WTC11 (cell line): ENCODE measurements at regions not wholly inside any gene's neighbourhood (a gene's known extent, or its start where the extent isn't known, plus 50 kb on each side); places are given as distances from the start of the nearest gene placed in this dataset.

Experiments used
- ATAC-seq: fragments of 200-7000 bp; cut with Tn5 transposase; 2 replicates; pipeline ENCODE4 v1.10.0; 2021; ENCODE audit warnings: mild to moderate bottlenecking, moderate library complexity
- CTCF ChIA-PET: fragments of 300-600 bp; sonication (Branson Sonifier 250); formaldehyde crosslinking; loops from one replicate; lab custom pipeline; 2021; ENCODE audit warnings: antibody characterized with exemption; lab: Charles Lee
- POLR2A ChIA-PET: fragments of 350-600 bp; sonication (Branson Sonifier 250); formaldehyde crosslinking; loops from one replicate; lab custom pipeline; 2021; ENCODE audit warnings: antibody characterized with exemption; lab: Charles Lee
- DNase-seq: peaks from one replicate; pipeline ENCODE4 v3.0.0; 2021; ENCODE audit warnings: low spot score
- H3K27ac Mint-ChIP-seq: 2 replicates; pipeline ENCODE4 v1.8.0; 2021; ENCODE audit warnings: mixed read lengths
- H3K27me3 Mint-ChIP-seq: 2 replicates; pipeline ENCODE4 v1.8.0; 2021; ENCODE audit warnings: low read depth, mild to moderate bottlenecking, moderate library complexity, mixed read lengths
- H3K36me3 Mint-ChIP-seq: 2 replicates; pipeline ENCODE4 v1.8.0; 2021; ENCODE audit warnings: mixed read lengths
- H3K4me1 Mint-ChIP-seq: 2 replicates; pipeline ENCODE4 v1.8.0; 2022; ENCODE audit warnings: mixed read lengths
- H3K4me3 Mint-ChIP-seq: 2 replicates; pipeline ENCODE4 v1.8.0; 2021; ENCODE audit warnings: mild to moderate bottlenecking, moderate library complexity, mixed read lengths
- H3K9me3 Mint-ChIP-seq: 2 replicates; pipeline ENCODE4 v1.8.0; 2021; ENCODE audit warnings: mixed read lengths
- CBFB ChIP-seq: sonication (generic); formaldehyde crosslinking; IDR thresholded peaks from 2 replicates; pipeline ENCODE4 v1.8.1; 2022; ENCODE audit warnings: mild to moderate bottlenecking, low read depth, missing genetic modification reagents
- CREB1 ChIP-seq: sonication (generic); formaldehyde crosslinking; IDR thresholded peaks from 2 replicates; pipeline ENCODE4 v1.8.0; 2023; ENCODE audit warnings: mild to moderate bottlenecking, missing genetic modification reagents
- FOXK1 ChIP-seq: sonication (generic); formaldehyde crosslinking; IDR thresholded peaks from 2 replicates; pipeline ENCODE4 v1.8.0; 2022; ENCODE audit warnings: mild to moderate bottlenecking, moderate library complexity, missing genetic modification reagents
- IRF2 ChIP-seq: sonication (generic); formaldehyde crosslinking; IDR thresholded peaks from 2 replicates; pipeline ENCODE4 v1.8.0; 2022; ENCODE audit warnings: low read depth, missing genetic modification reagents, borderline replicate concordance
- JAZF1 ChIP-seq: fragments of 250-450 bp; sonication (Bioruptor Pico); IDR thresholded peaks from 2 replicates; pipeline ENCODE4 v1.9.0; 2021; ENCODE audit warnings: moderate library complexity, mild to moderate bottlenecking, inconsistent platforms
- KAT7 ChIP-seq: sonication (generic); formaldehyde crosslinking; IDR thresholded peaks from 2 replicates; pipeline ENCODE4 v1.8.1; 2023; ENCODE audit warnings: missing genetic modification reagents, mild to moderate bottlenecking, borderline replicate concordance
- NR3C1 ChIP-seq: sonication (generic); formaldehyde crosslinking; conservative IDR thresholded peaks from 2 replicates; pipeline ENCODE4 v1.8.1; 2023; ENCODE audit warnings: low read depth, mild to moderate bottlenecking, missing genetic modification reagents
- SMAD4 ChIP-seq: sonication (generic); formaldehyde crosslinking; IDR thresholded peaks from 2 replicates; pipeline ENCODE4 v1.8.0; 2022; ENCODE audit warnings: mild to moderate bottlenecking, missing genetic modification reagents
- ZNF219 ChIP-seq: sonication (generic); formaldehyde crosslinking; IDR thresholded peaks from 2 replicates; pipeline ENCODE4 v1.8.0; 2023; ENCODE audit warnings: missing genetic modification reagents, mild to moderate bottlenecking, borderline replicate concordance
- ZNF232 ChIP-seq: sonication (generic); formaldehyde crosslinking; IDR thresholded peaks from 2 replicates; pipeline ENCODE4 v1.8.0; 2022; ENCODE audit warnings: mild to moderate bottlenecking, missing genetic modification reagents
- ZNF263 ChIP-seq: sonication (generic); formaldehyde crosslinking; IDR thresholded peaks from 2 replicates; pipeline ENCODE4 v1.8.1; 2022; ENCODE audit warnings: low read depth, mild to moderate bottlenecking, moderate library complexity, missing genetic modification reagents
- ZNF317 ChIP-seq: sonication (generic); formaldehyde crosslinking; IDR thresholded peaks from 2 replicates; pipeline ENCODE4 v1.8.1; 2023; ENCODE audit warnings: low read depth, mild to moderate bottlenecking, moderate library complexity, missing genetic modification reagents, borderline replicate concordance
- TF ChIP-seq, protein P1 (sequence below): fragments of 250-450 bp; sonication (Bioruptor Pico); IDR thresholded peaks from 2 replicates; pipeline ENCODE4 v1.9.0; 2021; ENCODE audit warnings: mild to moderate bottlenecking, borderline replicate concordance
- TF ChIP-seq, protein P2 (sequence below): sonication (generic); formaldehyde crosslinking; IDR thresholded peaks from 2 replicates; pipeline ENCODE4 v1.8.1; 2022; ENCODE audit warnings: low read depth, mild to moderate bottlenecking, moderate library complexity, missing genetic modification reagents, borderline replicate concordance
- TF ChIP-seq, protein P3 (sequence below): sonication (generic); formaldehyde crosslinking; IDR thresholded peaks from 2 replicates; pipeline ENCODE4 v1.8.1; 2022; ENCODE audit warnings: mild to moderate bottlenecking, moderate library complexity, missing genetic modification reagents
- TF ChIP-seq, protein P4 (sequence below): sonication (generic); formaldehyde crosslinking; IDR thresholded peaks from 2 replicates; pipeline ENCODE4 v1.8.0; 2022; ENCODE audit warnings: mild to moderate bottlenecking, missing genetic modification reagents
- TF ChIP-seq, protein P5 (sequence below): fragments of 250-450 bp; sonication (Bioruptor Pico); IDR thresholded peaks from 2 replicates; pipeline ENCODE4 v1.9.0; 2021; ENCODE audit warnings: mild to moderate bottlenecking
- TF ChIP-seq, protein P6 (sequence below): sonication (generic); formaldehyde crosslinking; IDR thresholded peaks from 2 replicates; pipeline ENCODE4 v1.8.1; 2022; ENCODE audit warnings: missing genetic modification reagents, borderline replicate concordance
- TF ChIP-seq, protein P7 (sequence below): sonication (generic); formaldehyde crosslinking; IDR thresholded peaks from 2 replicates; pipeline ENCODE4 v1.8.1; 2023; ENCODE audit warnings: mild to moderate bottlenecking, missing genetic modification reagents, moderate library complexity

DNA sequence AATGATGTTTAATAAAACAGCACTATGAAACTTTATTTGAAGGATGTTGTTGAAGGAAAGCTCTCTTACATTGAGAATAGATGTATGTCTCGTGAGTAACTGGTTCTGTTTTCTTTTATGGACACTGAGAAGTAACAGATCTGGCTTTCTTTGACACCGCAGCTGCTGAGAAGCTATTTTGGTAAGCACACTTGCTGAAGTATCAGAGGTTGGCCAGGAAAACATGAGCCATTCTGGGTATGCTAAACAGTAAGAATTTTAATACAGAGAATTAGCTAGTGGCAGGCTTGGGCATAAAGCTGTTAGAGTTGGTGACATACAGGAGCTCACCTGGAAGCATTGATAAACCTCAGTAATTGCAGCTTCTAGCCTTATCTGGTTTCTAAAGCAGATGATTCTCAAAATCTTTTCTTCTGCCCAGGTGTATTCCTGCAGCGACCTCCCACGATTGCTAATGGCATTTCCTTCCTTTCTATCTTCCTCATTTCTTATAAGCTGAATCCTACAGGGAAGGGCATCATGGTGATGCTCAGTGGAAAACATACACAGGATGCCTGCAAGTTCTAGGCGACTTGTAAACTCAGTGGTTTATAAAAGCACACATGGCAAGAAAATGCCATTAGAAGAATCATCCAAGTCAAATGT lies 291.6 kb upstream of the SLC16A7 start:
- H3K27ac Mint-ChIP-seq = no peak overlapping the region
- POLR2A ChIA-PET = no interaction called here
- no peaks in the 10 kb centered on the region for H3K4me1 Mint-ChIP-seq
- H3K36me3 Mint-ChIP-seq = peaks cover 33% of the 10 kb centered on the region
- H3K9me3 Mint-ChIP-seq = peaks cover 34% of the 10 kb centered on the region
- no peak overlapping the region for H3K4me3 Mint-ChIP-seq
- ATAC-seq (peak; percentile 65), DNase-seq (no peak)
- CTCF ChIA-PET = interaction anchor here (0.7 to 1.4 kb wide), 6 partner anchors 9 to 154 kb away, joined by 3 to 5 read pairs (median 3); no protein-coding TSS in a partner anchor
- peaks cover 54% of the 10 kb centered on the region for H3K27me3 Mint-ChIP-seq
- TF ChIP-seq, protein P1, sequence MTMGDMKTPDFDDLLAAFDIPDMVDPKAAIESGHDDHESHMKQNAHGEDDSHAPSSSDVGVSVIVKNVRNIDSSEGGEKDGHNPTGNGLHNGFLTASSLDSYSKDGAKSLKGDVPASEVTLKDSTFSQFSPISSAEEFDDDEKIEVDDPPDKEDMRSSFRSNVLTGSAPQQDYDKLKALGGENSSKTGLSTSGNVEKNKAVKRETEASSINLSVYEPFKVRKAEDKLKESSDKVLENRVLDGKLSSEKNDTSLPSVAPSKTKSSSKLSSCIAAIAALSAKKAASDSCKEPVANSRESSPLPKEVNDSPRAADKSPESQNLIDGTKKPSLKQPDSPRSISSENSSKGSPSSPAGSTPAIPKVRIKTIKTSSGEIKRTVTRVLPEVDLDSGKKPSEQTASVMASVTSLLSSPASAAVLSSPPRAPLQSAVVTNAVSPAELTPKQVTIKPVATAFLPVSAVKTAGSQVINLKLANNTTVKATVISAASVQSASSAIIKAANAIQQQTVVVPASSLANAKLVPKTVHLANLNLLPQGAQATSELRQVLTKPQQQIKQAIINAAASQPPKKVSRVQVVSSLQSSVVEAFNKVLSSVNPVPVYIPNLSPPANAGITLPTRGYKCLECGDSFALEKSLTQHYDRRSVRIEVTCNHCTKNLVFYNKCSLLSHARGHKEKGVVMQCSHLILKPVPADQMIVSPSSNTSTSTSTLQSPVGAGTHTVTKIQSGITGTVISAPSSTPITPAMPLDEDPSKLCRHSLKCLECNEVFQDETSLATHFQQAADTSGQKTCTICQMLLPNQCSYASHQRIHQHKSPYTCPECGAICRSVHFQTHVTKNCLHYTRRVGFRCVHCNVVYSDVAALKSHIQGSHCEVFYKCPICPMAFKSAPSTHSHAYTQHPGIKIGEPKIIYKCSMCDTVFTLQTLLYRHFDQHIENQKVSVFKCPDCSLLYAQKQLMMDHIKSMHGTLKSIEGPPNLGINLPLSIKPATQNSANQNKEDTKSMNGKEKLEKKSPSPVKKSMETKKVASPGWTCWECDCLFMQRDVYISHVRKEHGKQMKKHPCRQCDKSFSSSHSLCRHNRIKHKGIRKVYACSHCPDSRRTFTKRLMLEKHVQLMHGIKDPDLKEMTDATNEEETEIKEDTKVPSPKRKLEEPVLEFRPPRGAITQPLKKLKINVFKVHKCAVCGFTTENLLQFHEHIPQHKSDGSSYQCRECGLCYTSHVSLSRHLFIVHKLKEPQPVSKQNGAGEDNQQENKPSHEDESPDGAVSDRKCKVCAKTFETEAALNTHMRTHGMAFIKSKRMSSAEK (CRISPR knock-in tag) = no peak
- TF ChIP-seq ZNF263 (CRISPR knock-in tag) (no peak), JAZF1 (CRISPR knock-in tag) (no peak), ZNF219 (no peak), KAT7 (CRISPR knock-in tag) (no peak)
- TF ChIP-seq, protein P2, sequence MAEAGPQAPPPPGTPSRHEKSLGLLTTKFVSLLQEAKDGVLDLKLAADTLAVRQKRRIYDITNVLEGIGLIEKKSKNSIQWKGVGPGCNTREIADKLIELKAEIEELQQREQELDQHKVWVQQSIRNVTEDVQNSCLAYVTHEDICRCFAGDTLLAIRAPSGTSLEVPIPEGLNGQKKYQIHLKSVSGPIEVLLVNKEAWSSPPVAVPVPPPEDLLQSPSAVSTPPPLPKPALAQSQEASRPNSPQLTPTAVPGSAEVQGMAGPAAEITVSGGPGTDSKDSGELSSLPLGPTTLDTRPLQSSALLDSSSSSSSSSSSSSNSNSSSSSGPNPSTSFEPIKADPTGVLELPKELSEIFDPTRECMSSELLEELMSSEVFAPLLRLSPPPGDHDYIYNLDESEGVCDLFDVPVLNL (CRISPR knock-in tag) = no peak
- TF ChIP-seq, protein P3, sequence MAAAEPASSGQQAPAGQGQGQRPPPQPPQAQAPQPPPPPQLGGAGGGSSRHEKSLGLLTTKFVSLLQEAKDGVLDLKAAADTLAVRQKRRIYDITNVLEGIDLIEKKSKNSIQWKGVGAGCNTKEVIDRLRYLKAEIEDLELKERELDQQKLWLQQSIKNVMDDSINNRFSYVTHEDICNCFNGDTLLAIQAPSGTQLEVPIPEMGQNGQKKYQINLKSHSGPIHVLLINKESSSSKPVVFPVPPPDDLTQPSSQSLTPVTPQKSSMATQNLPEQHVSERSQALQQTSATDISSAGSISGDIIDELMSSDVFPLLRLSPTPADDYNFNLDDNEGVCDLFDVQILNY (CRISPR knock-in tag) = no peak

DNA sequence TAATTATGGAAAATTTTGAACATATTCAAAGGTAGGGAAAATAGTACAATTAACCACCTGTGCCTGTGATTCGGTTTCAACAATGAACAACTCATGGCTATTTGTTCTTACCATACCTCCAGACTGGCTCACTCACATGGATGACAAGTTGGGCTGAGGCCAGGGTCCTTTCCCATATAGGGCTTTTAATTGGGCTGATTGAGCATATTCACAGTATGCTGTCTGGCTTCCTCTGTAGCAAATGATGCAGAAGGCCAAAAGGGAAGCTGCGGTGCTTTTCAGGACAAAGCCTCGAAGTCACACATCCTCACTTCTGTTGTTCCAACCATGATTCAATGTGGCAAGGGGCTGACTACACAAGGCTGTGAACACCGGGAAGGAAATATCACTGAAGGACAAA lies 297.5 kb upstream of the SLC16A7 start:
- Mint-ChIP-seq H3K4me1 (no peaks in the 10 kb centered on the region), H3K27me3 (peaks cover 32% of the 10 kb centered on the region), H3K27ac (no peak overlapping the region), H3K4me3 (no peak overlapping the region), H3K9me3 (peaks cover 44% of the 10 kb centered on the region), H3K36me3 (peaks cover 33% of the 10 kb centered on the region)
- TF ChIP-seq ZNF232 (CRISPR knock-in tag) (no peak), ZNF263 (CRISPR knock-in tag) (no peak), IRF2 (no peak), NR3C1 (CRISPR knock-in tag) (no peak), CREB1 (no peak), SMAD4 (CRISPR knock-in tag) (no peak), ZNF219 (no peak), CBFB (CRISPR knock-in tag) (no peak), FOXK1 (no peak), ZNF317 (CRISPR knock-in tag) (no peak)
- TF ChIP-seq, protein P4, sequence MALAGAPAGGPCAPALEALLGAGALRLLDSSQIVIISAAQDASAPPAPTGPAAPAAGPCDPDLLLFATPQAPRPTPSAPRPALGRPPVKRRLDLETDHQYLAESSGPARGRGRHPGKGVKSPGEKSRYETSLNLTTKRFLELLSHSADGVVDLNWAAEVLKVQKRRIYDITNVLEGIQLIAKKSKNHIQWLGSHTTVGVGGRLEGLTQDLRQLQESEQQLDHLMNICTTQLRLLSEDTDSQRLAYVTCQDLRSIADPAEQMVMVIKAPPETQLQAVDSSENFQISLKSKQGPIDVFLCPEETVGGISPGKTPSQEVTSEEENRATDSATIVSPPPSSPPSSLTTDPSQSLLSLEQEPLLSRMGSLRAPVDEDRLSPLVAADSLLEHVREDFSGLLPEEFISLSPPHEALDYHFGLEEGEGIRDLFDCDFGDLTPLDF = no peak
- TF ChIP-seq, protein P5, sequence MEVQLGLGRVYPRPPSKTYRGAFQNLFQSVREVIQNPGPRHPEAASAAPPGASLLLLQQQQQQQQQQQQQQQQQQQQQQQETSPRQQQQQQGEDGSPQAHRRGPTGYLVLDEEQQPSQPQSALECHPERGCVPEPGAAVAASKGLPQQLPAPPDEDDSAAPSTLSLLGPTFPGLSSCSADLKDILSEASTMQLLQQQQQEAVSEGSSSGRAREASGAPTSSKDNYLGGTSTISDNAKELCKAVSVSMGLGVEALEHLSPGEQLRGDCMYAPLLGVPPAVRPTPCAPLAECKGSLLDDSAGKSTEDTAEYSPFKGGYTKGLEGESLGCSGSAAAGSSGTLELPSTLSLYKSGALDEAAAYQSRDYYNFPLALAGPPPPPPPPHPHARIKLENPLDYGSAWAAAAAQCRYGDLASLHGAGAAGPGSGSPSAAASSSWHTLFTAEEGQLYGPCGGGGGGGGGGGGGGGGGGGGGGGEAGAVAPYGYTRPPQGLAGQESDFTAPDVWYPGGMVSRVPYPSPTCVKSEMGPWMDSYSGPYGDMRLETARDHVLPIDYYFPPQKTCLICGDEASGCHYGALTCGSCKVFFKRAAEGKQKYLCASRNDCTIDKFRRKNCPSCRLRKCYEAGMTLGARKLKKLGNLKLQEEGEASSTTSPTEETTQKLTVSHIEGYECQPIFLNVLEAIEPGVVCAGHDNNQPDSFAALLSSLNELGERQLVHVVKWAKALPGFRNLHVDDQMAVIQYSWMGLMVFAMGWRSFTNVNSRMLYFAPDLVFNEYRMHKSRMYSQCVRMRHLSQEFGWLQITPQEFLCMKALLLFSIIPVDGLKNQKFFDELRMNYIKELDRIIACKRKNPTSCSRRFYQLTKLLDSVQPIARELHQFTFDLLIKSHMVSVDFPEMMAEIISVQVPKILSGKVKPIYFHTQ (CRISPR knock-in tag) = no peak
- TF ChIP-seq, protein P6, sequence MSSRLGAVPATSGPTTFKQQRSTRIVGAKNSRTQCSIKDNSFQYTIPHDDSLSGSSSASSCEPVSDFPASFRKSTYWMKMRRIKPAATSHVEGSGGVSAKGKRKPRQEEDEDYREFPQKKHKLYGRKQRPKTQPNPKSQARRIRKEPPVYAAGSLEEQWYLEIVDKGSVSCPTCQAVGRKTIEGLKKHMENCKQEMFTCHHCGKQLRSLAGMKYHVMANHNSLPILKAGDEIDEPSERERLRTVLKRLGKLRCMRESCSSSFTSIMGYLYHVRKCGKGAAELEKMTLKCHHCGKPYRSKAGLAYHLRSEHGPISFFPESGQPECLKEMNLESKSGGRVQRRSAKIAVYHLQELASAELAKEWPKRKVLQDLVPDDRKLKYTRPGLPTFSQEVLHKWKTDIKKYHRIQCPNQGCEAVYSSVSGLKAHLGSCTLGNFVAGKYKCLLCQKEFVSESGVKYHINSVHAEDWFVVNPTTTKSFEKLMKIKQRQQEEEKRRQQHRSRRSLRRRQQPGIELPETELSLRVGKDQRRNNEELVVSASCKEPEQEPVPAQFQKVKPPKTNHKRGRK (CRISPR knock-in tag) = no peak
- TF ChIP-seq, protein P7, sequence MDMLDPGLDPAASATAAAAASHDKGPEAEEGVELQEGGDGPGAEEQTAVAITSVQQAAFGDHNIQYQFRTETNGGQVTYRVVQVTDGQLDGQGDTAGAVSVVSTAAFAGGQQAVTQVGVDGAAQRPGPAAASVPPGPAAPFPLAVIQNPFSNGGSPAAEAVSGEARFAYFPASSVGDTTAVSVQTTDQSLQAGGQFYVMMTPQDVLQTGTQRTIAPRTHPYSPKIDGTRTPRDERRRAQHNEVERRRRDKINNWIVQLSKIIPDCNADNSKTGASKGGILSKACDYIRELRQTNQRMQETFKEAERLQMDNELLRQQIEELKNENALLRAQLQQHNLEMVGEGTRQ = no peak
- ChIA-PET CTCF (no interaction called here), POLR2A (no interaction called here)
- ATAC-seq (no peak), DNase-seq (no peak)
